GM18519 (cell line): ENCODE measurements at regions not wholly inside any gene's neighbourhood (a gene's known extent, or its start where the extent isn't known, plus 50 kb on each side); places are given as distances from the start of the nearest gene placed in this dataset.
"Not testable (repeated sequence)": the region's sequence is repeated elsewhere in the genome, so short reads cannot be mapped to it uniquely, and the experiment has no call there.

Experiments
- ATAC-seq: cut with Tn5 transposase; IDR thresholded peaks from one replicate; pipeline ENCODE4 v1.9.1; 2021; ENCODE audit warnings: mild to moderate bottlenecking, moderate library complexity; ENCODE audit not compliant: unreplicated experiment, low FRiP score

- ATAC-seq = not testable (repeated sequence)
Measured at GRCh38 chr4:49117951-49118350, 131.9 kb downstream of the CWH43 start.

GRCh38 chr4:49118379-49119212 lies 132.5 kb downstream of the CWH43 start:
- peak; percentile 36 for ATAC-seq

- ATAC-seq = peak; percentile 9
Measured at GRCh38 chr4:49119345-49119744, 133.3 kb downstream of the CWH43 start.

DNA sequence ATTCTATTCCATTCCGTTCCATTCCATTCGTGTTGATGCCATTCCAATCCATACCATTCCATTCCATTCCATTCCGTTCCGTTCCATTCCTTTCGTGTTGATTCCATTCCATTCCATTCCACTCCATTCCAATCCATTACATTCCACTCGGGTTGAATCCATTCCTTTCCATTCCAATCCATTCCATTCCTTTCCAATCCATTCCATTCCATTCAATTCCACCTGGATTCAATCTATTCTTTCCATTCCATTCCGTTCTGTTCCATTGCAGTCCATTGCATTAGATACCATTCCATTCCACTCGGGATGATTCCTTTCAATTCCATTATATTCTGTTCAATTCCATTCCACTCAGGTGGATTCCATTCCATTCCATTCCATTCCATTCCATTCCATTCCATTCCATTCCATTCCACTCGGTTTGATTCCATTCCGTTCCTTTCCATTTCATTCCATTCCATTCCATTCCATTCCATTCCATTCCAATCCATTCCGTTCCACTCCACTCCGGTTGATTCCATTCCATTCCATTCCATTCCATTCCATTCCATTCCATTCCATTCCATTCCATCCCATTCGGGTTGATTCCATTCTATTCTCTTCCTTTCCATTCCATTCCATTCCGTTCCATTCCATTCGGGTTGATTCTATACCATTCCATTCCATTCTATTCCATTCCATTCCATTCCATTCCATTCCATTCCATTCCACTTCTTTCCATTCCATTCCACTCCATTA lies 134.1 kb downstream of the CWH43 start:
- not testable (repeated sequence) for ATAC-seq

DNA sequence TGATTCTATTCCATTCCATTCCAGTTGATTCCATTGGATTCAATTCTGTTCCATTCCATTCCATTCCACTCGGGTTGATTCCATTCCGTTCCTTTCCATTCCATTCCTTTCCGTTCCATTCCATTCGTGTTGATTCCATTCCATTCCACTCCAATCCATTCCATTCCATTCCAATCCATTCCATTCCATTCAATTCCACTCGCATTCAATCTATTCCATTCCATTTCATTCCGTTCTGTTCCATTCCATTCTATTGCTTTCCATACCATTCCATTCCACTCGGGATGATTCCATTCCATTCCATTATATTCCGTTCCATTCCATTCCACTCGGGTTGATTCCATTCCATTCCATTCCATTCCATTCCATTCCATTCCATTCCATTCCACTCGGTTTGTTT lies 134.7 kb downstream of the CWH43 start:
- peak; percentile 27 for ATAC-seq

- not testable (repeated sequence) for ATAC-seq
Measured at GRCh38 chr4:49126443-49126842, 140.4 kb downstream of the CWH43 start.

- not testable (repeated sequence) for ATAC-seq
Measured at GRCh38 chr4:49126858-49127257, 140.8 kb downstream of the CWH43 start.

GRCh38 chr4:49129385-49129784 lies 143.3 kb downstream of the CWH43 start:
- not testable (repeated sequence) for ATAC-seq

DNA sequence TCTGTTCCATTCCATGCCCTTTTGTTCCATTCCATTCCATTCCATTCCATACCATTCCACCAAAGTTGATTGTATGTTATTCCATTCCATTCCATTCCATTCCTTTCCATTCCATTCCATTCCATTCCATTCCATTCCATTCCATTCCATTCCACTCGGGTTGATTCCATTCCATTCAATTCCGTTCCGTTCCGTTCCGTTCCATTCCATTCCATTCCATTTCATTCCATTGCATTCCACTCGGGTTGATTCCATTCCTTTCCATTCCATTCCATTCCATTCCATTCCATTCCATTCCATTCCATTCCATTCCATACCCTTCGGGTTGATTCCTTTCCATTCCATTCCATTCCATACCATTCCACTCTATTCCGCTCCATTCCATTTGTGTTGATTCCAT lies 143.8 kb downstream of the CWH43 start:
- not testable (repeated sequence) for ATAC-seq

DNA sequence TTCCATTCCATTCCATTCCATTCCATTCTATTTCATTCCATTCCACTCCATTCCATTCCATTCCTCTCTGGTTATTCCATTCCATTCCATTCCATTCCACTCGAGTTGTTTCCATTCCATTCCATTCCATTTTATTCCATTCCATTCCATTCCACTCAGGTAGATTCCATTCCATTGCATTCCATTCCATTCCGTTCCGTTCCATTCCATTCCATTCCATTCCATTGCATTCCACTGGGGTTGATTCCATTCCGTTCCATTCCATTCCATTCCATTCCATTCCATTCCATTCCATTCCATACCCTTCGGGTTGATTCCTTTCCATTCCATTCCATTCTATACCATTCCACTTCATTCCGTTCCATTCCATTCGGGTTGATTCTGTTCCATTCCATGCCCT lies 144.6 kb downstream of the CWH43 start:
- not testable (repeated sequence) for ATAC-seq

- peak; percentile 40 for ATAC-seq
Measured at GRCh38 chr4:49137043-49137442, 151.0 kb downstream of the CWH43 start.

GRCh38 chr4:49137961-49138360 lies 151.9 kb downstream of the CWH43 start:
- not testable (repeated sequence) for ATAC-seq

GRCh38 chr4:49138818-49139217 lies 152.7 kb downstream of the CWH43 start:
- ATAC-seq = not testable (repeated sequence)

GRCh38 chr4:49139513-49139912 lies 153.4 kb downstream of the CWH43 start:
- ATAC-seq = not testable (repeated sequence)

DNA sequence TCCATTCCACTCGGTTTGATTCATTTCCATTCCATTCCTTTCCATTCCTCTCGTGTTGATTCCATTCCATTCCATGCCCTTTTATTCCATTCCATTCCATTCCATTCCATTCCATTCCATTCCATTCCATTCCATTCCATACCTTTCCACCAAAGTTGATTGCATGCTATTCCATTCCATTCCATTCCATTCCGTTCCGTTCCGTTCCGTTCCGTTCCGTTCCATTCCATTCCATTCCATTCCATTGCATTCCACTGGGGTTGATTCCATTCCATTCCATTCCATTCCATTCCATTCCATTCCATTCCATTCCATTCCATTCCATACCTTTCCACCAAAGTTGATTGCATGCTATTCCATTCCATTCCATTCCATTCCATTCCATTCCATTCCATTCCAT lies 154.3 kb downstream of the CWH43 start:
- not testable (repeated sequence) for ATAC-seq

DNA sequence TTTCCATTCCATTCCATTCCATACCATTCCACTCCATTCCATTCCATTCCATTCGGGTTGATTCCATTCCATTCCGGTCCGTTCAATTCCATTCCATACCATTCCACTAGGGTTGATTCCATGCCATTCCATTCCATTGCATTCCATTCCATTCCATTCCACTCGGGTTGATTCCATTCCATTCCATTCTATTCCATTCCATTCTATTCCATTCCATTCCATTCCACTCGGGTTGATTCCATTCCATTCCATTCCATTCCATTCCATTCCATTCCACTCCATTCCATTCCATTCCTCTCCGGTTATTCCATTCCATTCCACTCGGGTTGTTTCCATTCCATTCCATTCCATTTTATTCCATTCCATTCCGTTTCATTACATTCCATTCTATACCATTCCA lies 155.9 kb downstream of the CWH43 start:
- not testable (repeated sequence) for ATAC-seq

- peak; percentile 41 for ATAC-seq
Measured at GRCh38 chr4:49147143-49147542, 161.1 kb downstream of the CWH43 start.

DNA sequence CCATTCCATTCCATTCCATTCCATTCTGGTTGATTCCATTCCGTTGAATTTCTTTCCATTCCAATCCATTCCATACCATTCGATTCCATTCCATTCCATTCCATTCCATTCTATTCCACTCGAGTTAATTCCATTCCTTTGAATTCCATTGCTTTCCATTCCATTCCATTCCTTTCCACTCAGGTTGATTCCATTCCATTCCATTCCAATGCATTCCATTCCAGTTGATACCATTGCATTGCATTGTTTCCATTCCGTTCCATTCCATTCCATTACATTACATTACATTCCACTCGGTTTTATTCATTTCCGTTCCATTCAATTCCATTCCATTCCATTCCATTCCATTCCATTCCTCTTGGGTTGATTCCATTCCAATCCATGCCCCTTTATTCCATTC lies 161.5 kb downstream of the CWH43 start:
- ATAC-seq = not testable (repeated sequence)

DNA sequence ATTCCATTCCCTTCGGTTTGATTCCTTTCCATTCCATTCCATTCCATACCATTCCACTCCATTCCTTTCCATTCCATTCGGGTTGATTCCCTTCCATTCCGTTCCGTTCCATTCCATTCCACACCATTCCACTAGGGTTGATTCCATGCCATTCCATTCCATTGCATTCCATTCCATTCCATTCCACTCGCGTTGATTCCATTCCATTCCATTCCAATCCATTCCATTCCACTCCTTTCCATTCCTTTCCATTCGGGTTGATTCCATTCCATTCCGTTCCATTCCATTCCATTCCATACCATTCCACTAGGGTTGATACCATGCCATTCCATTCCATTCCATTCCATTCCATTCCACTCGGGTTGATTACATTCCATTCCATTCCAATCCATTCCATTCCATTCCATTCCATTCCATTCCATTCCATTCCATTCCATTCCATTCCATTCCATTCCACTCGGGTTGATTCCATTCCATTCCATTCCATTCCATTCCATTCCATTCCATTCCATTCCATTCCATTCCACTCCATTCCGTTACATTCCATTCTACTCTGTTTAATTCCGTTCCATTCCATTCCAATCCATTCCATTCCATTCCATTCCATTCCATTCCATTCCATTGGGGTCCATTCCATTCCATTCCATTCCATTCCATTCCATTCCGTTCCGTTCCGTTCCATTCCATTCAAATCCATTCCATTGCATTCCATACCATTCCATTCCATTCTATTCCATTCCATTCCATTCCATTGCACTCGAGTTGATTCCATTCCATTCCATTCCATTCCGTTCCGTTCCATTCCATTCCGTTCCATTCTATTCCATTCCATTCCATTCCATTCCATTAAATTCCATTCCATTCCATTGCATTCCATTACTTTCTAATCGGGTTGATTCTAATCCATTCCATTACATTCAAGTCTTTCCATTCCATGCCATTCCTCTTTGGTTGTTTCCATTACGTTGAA lies 163.2 kb downstream of the CWH43 start:
- peak; percentile 64 for ATAC-seq

DNA sequence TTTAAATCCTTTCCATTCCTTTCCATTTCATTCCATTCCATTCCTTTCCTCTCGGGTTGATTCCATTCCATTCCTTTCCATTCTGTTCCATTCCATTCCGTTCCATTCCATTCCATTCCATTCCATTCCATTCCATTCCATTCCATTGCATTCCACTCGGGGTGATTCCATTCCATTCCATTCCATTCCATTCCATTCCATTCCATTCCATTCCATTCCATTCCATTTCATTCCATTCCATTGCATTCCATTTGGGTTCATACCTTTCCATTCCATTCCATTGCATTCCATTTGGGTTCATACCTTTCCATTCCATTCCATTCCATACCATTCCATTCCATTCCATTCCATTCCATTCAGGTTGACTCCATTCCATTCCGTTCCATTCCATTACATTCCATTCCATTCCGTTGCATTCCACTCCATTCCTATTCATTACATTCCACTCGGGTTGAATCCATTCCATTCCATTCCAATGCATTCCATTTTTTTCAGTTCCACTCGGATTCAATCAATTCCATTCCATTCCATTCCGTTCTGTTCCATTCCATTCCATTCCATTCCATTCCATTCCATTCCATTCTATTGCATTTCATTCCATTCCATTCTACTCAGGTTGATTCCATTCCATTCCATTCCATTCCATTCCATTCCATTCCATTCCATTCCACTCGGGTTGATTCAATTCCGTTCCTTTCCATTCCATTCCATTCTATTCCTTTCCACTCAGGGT lies 164.4 kb downstream of the CWH43 start:
- not testable (repeated sequence) for ATAC-seq
